AG09309 (cell line): ENCODE measurements at regions not wholly inside any gene's neighbourhood (a gene's known extent, or its start where the extent isn't known, plus 50 kb on each side); places are given as distances from the start of the nearest gene placed in this dataset.

ENCODE experiments used
- DNase-seq: peaks from one replicate; pipeline ENCODE4 v3.0.0-alpha.2; 2010; ENCODE audit warnings: low read depth
- H3K4me3 ChIP-seq: 2 replicates; pipeline ENCODE4 v1.5.1; 2011; ENCODE audit warnings: mild to moderate bottlenecking, low read depth, low read length, moderate library complexity; ENCODE audit not compliant: control insufficient read depth
- CTCF ChIP-seq: IDR thresholded peaks from 2 replicates; pipeline ENCODE4 v1.5.1; 2011; ENCODE audit warnings: mild to moderate bottlenecking, low read depth, low read length, inconsistent platforms; ENCODE audit not compliant: insufficient read depth, control insufficient read depth; ENCODE audit errors: missing control alignments

- no peak for TF ChIP-seq CTCF
- no peak overlapping the region for H3K4me3 ChIP-seq
- DNase-seq: no peak
These were observed 99.1 kb upstream of the ENPP6 start for GRCh38 chr4:184316821-184317220.

DNA sequence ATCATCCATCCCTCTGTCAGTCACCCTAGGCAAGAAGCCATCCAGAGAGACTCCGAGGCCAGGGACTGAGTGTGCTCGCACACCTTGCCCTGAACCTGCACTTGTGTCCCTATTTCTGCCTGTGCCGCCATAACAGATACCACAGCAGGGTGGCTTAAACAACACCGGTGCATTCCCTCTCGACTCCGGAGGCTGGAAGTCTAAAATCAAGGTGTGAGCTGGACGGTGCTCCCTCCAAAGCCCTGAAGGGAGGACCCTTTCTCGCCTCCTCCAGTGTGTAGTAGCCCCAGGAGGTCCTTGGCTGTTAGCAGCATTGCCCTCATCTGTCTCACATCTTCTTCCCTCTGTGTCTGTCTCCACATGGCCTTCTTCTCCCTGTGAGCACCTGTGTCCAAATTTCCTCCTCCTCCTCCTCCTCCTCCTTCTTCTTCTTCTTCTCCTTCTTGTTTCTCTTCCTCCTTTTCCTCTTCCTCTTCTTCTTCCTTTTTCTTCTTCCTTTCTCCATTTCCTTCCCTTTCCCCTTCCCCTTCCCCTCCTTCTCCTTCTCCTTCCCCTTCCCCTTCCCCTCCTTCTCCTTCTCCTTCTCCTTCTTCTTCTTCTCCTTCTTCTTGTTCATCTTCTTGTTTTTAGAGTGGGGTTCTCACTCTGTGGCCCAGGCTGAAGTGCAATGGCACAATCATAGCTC lies 98.1 kb upstream of the ENPP6 start:
- H3K4me3 ChIP-seq: no peak overlapping the region
- no peak for DNase-seq
- no peak for TF ChIP-seq CTCF

DNA sequence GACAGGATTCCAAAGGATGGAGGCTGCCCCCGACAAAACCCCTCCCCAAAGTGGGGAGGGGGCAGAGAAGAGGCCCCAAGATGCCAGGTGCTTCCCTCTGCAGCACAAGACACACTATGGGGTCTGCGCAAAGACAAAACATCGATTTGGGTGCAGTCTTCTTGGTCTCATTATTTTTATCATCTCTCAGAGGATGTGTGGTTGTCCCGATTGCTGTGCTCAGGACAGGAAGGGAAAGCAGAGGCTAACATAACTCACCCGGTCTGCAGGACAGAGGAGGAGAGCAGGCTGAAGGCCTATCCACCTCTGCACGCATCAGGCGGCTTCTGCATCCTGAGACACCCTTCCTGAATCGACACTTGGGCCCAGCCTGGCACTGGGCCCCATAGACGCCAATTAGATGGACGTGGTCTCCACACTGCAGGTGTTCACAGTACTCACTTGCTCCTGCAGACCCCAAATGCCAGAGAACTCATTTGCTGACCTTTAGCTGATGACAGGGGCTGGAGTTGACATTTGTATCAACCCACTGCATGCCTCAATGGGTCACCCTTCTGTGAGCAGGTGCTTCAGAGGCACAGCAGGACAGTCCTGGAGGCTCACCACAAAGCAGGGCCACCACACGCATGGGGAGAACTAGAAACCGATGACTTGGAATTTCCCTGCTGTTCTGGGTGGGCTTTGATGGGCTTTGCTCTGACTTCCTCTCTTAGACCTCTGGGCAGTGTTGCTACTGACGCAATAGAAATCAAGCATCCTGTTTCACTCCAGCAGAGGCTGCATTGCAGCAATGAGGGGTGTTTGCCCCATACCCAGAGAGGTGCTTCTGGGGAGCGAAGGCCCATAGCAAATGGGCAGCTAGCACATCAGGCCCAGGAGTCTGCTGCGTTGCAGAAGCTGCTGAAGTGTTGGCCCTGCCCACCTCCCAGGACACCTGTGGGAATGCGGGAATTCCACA lies 96.3 kb upstream of the ENPP6 start:
- no peak for DNase-seq
- TF ChIP-seq CTCF: no peak
- H3K4me3 ChIP-seq: no peak overlapping the region

DNA sequence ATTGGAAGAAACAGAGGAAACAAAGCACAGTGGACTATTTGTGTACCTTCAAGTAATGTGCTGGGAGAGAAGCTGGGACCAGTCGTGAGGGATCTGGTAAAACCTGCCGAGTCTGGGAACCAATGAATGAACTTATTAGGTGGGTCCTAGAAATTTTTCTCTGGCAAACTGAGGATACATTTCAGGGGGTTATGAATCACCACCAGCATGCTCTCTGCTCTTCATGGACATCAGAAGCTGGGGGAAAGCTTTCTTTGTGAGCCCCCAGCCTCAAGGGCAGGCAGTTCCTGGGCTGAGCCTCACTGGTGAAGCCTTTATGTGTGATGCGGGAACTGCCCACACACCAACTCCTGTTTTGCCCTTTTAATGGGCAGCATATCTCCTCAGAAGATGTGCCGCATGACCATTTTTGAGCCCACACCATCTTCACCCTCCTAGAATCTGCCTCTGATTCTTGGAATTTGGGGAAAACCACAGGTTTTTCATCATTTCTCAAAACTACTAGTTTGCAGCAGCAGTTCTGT lies 95.4 kb upstream of the ENPP6 start:
- no peak for DNase-seq
- no peak overlapping the region for H3K4me3 ChIP-seq
- no peak for TF ChIP-seq CTCF

DNA sequence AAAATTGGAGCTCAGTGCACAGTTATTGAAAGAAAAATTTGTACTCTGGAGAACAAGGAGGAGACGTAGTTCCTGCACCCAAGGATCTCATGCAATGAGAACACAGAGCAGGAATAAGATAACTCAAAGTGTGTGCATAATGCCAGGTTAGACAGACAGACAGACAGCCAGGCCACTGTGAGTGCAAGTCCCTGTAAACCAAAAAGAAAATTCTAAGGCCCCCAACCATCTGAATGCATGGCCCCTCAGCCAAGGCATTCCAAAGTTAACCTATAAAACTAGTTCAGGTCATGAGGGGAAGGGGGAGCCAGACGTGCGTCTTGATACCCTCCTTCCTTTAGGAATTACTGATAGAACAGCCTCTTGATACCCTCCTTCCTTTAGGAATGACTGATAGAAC lies 94.5 kb upstream of the ENPP6 start:
- no peak for DNase-seq
- no peak for TF ChIP-seq CTCF
- no peak overlapping the region for H3K4me3 ChIP-seq

- TF ChIP-seq CTCF: no peak
- H3K4me3 ChIP-seq: no peak overlapping the region
- no peak for DNase-seq
These were observed 93.4 kb upstream of the ENPP6 start for GRCh38 chr4:184310881-184311709.
